PC-3 (cell line): ENCODE measurements at regions not wholly inside any gene's neighbourhood (a gene's known extent, or its start where the extent isn't known, plus 50 kb on each side); places are given as distances from the start of the nearest gene placed in this dataset.

Experiments
- ATAC-seq: fragments of 200-7000 bp; cut with Tn5 transposase; 2 replicates; pipeline ENCODE4 v1.9.1; 2020; ENCODE audit warnings: mild to moderate bottlenecking, moderate library complexity
- BruUV-seq: library from RNA; stranded (reverse); fragments of 400-500 nt; replicated peaks from 2 replicates; lab custom pipeline; 2021; lab: Mats Ljungman, UMichigan
- CTCF ChIA-PET: fragments of 300-600 bp; sonication (Branson Sonifier 250); formaldehyde crosslinking; loops from one replicate; lab custom pipeline; 2022; ENCODE audit warnings: antibody characterized with exemption; lab: Charles Lee
- POLR2A ChIA-PET: fragments of 300-600 bp; sonication (Branson Sonifier 250); formaldehyde crosslinking; loops from one replicate; lab custom pipeline; 2022; ENCODE audit warnings: antibody characterized with exemption; ENCODE audit not compliant: unreplicated experiment; lab: Charles Lee
- DNase-seq: peaks from one replicate; pipeline ENCODE4 v3.0.0-alpha.2; 2015
- H2AFZ ChIP-seq: fragments of 300-600 bp; sonication (generic); 2 replicates; pipeline ENCODE4 v1.6.0; 2016; ENCODE audit warnings: antibody characterized with exemption, low read length
- H3F3A ChIP-seq: fragments of 300-600 bp; sonication (generic); one replicate; pipeline ENCODE4 v1.6.0; 2017; ENCODE audit warnings: antibody characterized with exemption, low read length, control low read depth, mild to moderate bottlenecking; ENCODE audit not compliant: unreplicated experiment
- H3K27ac ChIP-seq: fragments of 300-600 bp; sonication (generic); 2 replicates; pipeline ENCODE4 v1.5.1; 2016; ENCODE audit warnings: mild to moderate bottlenecking, low read length
- H3K27me3 ChIP-seq: fragments of 300-600 bp; sonication (generic); 2 replicates; pipeline ENCODE4 v1.6.1; 2016; ENCODE audit warnings: low read length, mixed read lengths
- H3K36me3 ChIP-seq: fragments of 300-600 bp; sonication (generic); 2 replicates; pipeline ENCODE4 v1.6.1; 2016; ENCODE audit warnings: low read depth, mixed run types, low read length, mixed read lengths
- H3K4me1 ChIP-seq: fragments of 300-600 bp; sonication (generic); 2 replicates; pipeline ENCODE4 v1.5.1; 2016; ENCODE audit warnings: low read length; ENCODE audit not compliant: insufficient read depth
- H3K4me2 ChIP-seq: fragments of 300-600 bp; sonication (generic); 2 replicates; pipeline ENCODE4 v1.6.0; 2016; ENCODE audit warnings: low read length
- H3K4me3 ChIP-seq: fragments of 300-600 bp; sonication (generic); 2 replicates; pipeline ENCODE4 v1.5.1; 2016; ENCODE audit warnings: mild to moderate bottlenecking, low read length, mixed read lengths
- H3K79me2 ChIP-seq: fragments of 300-600 bp; sonication (generic); 2 replicates; pipeline ENCODE4 v1.6.1; 2017; ENCODE audit warnings: low read length, mixed read lengths
- H3K9ac ChIP-seq: fragments of 300-600 bp; sonication (generic); 2 replicates; pipeline ENCODE4 v1.6.0; 2016; ENCODE audit warnings: mild to moderate bottlenecking, low read length
- H3K9me2 ChIP-seq: fragments of 300-600 bp; sonication (generic); replicated peaks from 2 replicates; pipeline ENCODE4 v1.6.1; 2016; ENCODE audit warnings: mixed run types, low read length, mixed read lengths
- H3K9me3 ChIP-seq: fragments of 300-600 bp; sonication (generic); 2 replicates; pipeline ENCODE4 v1.6.1; 2016; ENCODE audit warnings: low read length, mixed read lengths
- H4K20me1 ChIP-seq: fragments of 300-600 bp; sonication (generic); 2 replicates; pipeline ENCODE4 v1.6.1; 2016; ENCODE audit warnings: low read length, mixed read lengths
- EZH2 ChIP-seq: fragments of 300-600 bp; sonication (generic); IDR thresholded peaks from one replicate; pipeline ENCODE4 v1.6.1; 2017; ENCODE audit warnings: antibody characterized with exemption, mild to moderate bottlenecking, low read length; ENCODE audit not compliant: unreplicated experiment
- EZH2phosphoT487 ChIP-seq: fragments of 300-600 bp; sonication (generic); IDR thresholded peaks from 2 replicates; pipeline ENCODE4 v1.6.1; 2018; ENCODE audit warnings: mild to moderate bottlenecking, antibody characterized with exemption, low read length, borderline replicate concordance
- intact Hi-C: fragments of 100-400 bp; cut with micrococcal nuclease; formaldehyde crosslinking; loops from 2 replicates; pipeline ENCODE4 v1.9.0; 2023
- TF ChIP-seq, protein P1 (sequence below): fragments of 300-600 bp; sonication (generic); conservative IDR thresholded peaks from 2 replicates; pipeline ENCODE4 v1.5.1; 2017; ENCODE audit warnings: antibody characterized with exemption, low read depth, mild to moderate bottlenecking, low read length

DNA sequence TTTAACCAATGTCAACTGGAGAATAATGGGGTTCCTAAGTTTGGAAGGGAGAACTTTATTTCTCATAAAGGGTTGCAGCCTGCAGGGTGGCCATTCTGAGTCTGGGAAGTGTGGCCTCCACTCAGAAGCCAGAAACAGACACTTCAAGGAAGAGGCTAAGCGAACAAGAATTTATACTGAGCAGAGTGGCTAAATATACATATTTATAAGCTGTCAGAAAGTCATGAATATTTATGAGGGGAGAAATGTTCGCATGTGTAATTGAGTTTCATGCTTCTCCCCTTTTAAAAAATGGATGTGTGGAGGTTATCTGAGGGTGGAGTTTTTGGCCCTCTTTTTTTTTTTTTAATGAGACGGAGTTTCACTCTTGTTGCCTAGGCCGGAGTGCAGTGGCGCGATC lies 78.1 kb upstream of the PLAC8 start:
- H4K20me1 ChIP-seq: no peaks in the 10 kb centered on the region
- no peaks in the 10 kb centered on the region for H3K9me3 ChIP-seq
- no peaks in the 10 kb centered on the region for H3K36me3 ChIP-seq
- TF ChIP-seq EZH2phosphoT487 (no peak), EZH2 (no peak)
- TF ChIP-seq, protein P1, sequence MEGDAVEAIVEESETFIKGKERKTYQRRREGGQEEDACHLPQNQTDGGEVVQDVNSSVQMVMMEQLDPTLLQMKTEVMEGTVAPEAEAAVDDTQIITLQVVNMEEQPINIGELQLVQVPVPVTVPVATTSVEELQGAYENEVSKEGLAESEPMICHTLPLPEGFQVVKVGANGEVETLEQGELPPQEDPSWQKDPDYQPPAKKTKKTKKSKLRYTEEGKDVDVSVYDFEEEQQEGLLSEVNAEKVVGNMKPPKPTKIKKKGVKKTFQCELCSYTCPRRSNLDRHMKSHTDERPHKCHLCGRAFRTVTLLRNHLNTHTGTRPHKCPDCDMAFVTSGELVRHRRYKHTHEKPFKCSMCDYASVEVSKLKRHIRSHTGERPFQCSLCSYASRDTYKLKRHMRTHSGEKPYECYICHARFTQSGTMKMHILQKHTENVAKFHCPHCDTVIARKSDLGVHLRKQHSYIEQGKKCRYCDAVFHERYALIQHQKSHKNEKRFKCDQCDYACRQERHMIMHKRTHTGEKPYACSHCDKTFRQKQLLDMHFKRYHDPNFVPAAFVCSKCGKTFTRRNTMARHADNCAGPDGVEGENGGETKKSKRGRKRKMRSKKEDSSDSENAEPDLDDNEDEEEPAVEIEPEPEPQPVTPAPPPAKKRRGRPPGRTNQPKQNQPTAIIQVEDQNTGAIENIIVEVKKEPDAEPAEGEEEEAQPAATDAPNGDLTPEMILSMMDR: no peak
- POLR2A ChIA-PET: no interaction called here
- no TSS peak for BruUV-seq
- H3K27me3 ChIP-seq: no peaks in the 10 kb centered on the region
- H3K27ac ChIP-seq: no peak overlapping the region
- DNase-seq: no peak
- H3K9ac ChIP-seq: no peak overlapping the region
- no peaks in the 10 kb centered on the region for H3K4me1 ChIP-seq
- H2AFZ ChIP-seq: no peak overlapping the region
- CTCF ChIA-PET: no interaction called here
- no peaks in the 10 kb centered on the region for H3K9me2 ChIP-seq
- no peak for ATAC-seq
- no peak overlapping the region for H3K4me2 ChIP-seq
- intact Hi-C loops: no loop called here
- H3K79me2 ChIP-seq: no peaks in the 10 kb centered on the region
- no peaks in the 10 kb centered on the region for H3F3A ChIP-seq
- H3K4me3 ChIP-seq: no peak overlapping the region

DNA sequence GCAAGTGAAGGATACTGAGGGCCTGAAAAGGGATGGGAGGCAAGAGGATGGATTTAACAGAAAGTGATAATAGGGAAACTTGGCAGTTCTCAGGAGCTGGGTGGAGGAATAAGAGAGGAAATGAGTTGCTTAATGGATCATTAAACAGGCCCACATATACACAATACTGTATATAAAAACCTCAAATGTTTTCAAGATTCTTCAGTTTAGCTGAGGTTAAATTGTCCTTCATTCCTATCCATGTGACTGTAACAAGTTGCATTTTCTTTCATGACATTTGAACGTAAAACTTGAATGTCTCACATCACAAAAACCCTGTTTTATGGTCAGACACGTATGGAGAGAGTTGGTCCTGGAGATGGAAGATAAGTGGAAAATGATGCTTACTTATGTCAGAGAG lies 76.5 kb upstream of the PLAC8 start:
- BruUV-seq: no TSS peak
- H2AFZ ChIP-seq: no peak overlapping the region

DNA sequence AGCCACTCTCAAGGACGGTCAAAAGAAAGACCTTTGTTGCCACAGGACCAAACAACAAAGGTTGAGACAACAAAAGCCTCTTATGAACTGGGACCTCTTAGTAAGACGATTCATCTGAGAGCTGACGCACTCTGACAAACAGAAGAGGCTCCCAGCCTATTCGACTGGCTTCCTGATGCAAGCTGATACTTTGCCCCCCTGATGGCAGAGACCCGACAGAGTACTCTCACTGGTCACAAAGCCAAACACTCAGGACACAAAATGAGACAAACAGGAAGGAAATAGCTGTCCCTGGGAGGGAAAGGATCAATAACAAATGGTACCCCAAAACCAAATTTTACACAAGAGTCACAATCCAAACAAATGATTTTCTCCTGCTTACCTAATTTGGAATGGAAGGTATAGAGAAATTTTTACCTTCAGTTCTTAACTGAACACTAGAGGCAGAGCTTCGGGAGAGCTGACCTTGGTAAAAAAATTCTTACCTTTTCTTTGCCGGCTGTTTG lies 75.2 kb upstream of the PLAC8 start:
- H3K9me3 ChIP-seq: no peaks in the 10 kb centered on the region
- no TSS peak for BruUV-seq
- H3K9ac ChIP-seq: no peak overlapping the region
- ChIA-PET CTCF (no interaction called here), POLR2A (no interaction called here)
- H3K4me3 ChIP-seq: no peak overlapping the region
- intact Hi-C loops: no loop called here
- no peaks in the 10 kb centered on the region for H3K9me2 ChIP-seq
- no peaks in the 10 kb centered on the region for H3K27me3 ChIP-seq
- H3F3A ChIP-seq: no peaks in the 10 kb centered on the region
- DNase-seq (no peak), ATAC-seq (no peak)
- no peak overlapping the region for H3K4me2 ChIP-seq
- H2AFZ ChIP-seq: no peak overlapping the region
- H3K4me1 ChIP-seq: no peaks in the 10 kb centered on the region
- H3K36me3 ChIP-seq: no peaks in the 10 kb centered on the region
- no peaks in the 10 kb centered on the region for H3K79me2 ChIP-seq
- no peaks in the 10 kb centered on the region for H4K20me1 ChIP-seq
- TF ChIP-seq EZH2: no peak
- no peak overlapping the region for H3K27ac ChIP-seq

More for the DNA sequence above, 76.5 kb upstream of the PLAC8 start:
- Histone ChIP-seq H3K4me1 (no peaks in the 10 kb centered on the region), H3K4me3 (no peak overlapping the region), H3K4me2 (no peak overlapping the region), H3K9me3 (no peaks in the 10 kb centered on the region), H3K27me3 (no peaks in the 10 kb centered on the region), H3F3A (no peaks in the 10 kb centered on the region), H3K9ac (no peak overlapping the region), H4K20me1 (no peaks in the 10 kb centered on the region), H3K9me2 (no peaks in the 10 kb centered on the region), H3K79me2 (no peaks in the 10 kb centered on the region), H3K36me3 (no peaks in the 10 kb centered on the region), H3K27ac (no peak overlapping the region)
- ChIA-PET CTCF (no interaction called here), POLR2A (no interaction called here)
- DNase-seq: no peak
- TF ChIP-seq EZH2 (no peak), EZH2phosphoT487 (no peak)
- TF ChIP-seq, protein P1: no peak
- no peak for ATAC-seq
- intact Hi-C loops: no loop called here
